Caki2 (cell line): ENCODE measurements at regions not wholly inside any gene's neighbourhood (a gene's known extent, or its start where the extent isn't known, plus 50 kb on each side); places are given as distances from the start of the nearest gene placed in this dataset.

Experiments used
- DNase-seq: peaks from one replicate; pipeline ENCODE4 v3.0.0-alpha.2; 2015; ENCODE audit warnings: low read depth
- in situ Hi-C: cut with HindIII; loops from 2 replicates; pipeline ENCODE4 v1.10.0; 2016; ENCODE audit warnings: low sequenced_read_pairs, low pct_unique_long_range_greater_than_20kb, mixed read lengths

DNA sequence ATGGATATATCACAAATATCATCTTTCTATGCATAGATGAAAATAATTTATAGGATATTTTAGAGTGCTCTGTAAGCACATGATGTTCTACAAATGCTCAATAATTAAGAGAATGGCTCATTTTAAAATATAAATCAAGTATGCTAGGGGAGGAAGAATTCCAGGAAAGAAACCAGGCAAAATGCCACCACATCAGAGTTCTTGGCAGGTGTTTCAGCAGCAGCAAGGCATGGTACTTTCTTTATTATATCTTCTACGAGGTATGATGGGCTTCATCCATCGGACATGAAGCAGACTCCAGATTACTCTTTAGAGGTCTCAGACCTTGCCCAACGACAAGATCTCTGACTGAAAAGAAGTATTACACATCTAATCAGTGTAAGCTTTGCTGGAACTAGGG lies 316.3 kb upstream of the ARRDC3 start:
- in situ Hi-C loops = no loop called here
- no peak for DNase-seq

DNA sequence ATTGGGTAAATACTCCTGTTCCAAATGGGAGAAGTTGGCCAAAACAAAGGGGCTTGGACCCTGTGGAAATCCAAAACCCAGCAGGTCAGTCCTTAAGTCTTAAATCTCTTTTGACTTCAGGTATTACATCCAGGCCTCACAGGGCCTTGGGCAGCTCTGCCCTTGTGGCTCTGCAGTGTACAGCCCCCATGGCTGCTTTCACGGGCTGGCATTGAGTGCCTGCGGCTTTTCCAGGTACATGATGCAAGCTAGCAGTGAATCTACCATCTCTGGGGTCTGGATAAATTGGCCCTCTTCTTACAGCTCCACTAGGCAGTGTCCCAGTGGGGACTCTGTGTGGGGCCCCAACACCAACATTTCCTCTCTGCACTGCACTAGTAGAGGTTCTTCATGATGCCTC lies 308.5 kb upstream of the ARRDC3 start:
- DNase-seq = no peak
- in situ Hi-C loops = no loop called here

DNA sequence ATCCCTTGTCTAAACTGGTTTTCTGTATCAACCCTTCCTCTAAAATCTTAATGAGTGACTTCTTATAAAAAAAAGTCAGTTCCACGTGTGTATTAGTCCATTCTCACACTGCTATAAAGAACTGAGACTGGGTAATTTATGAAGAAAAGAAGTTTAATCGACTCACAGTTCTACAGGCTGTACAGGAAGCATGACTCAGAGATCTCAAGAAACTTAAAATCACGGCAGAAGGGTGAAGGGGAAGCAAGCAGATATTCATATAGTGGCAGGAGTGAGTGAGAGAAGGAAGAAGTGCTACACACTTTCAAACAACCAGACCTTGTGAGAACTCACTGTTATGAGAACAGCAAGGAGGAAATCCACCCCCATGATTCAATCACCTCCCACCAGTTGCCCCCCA lies 307.8 kb upstream of the ARRDC3 start:
- no peak for DNase-seq
- in situ Hi-C loops = no loop called here

GRCh38 chr5:91687430-91687829 lies 304.3 kb upstream of the ARRDC3 start:
- DNase-seq = no peak
- in situ Hi-C loops = no loop called here

DNA sequence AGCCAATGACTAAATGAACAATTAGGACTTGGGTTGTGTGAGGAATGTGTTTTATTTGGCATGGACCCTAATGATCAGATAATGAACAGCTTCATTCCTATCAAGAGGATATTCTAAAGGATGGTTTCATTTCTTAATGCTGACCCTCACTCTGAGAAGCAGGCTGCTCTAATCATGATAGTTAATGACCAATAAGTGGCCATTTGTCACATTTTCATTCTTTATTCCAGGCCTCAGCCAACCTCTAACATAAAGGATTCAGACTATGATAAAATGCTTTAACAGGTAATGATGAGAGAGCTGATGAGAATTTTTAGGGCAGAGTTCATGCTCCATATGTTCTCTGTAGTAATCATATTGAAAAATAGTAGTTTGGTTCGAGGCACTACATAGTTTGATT lies 301.5 kb upstream of the ARRDC3 start:
- DNase-seq = no peak
- in situ Hi-C loops = no loop called here

DNA sequence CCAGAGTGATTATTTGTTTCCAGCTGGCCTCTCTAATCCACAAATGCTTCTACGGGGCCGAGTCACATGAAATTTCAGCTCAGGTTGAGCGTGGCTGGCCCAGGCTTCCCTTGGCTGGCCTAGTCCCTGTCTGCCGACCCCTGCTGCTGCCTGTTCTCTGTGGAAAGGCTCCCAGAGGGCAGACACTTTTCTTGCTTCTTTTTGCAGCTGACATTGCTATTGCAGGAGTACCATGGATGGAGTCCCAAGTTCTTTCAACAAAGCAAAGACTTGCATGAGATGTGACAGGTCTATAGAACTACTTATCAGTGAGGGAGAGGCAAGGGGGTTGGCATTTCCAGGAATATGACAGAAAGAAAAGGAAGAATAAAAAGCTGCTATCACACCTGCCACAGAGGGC lies 287.4 kb upstream of the ARRDC3 start:
- no peak for DNase-seq
- in situ Hi-C loops = no loop called here

GRCh38 chr5:91670122-91670521 lies 287.0 kb upstream of the ARRDC3 start:
- no peak for DNase-seq
- in situ Hi-C loops = no loop called here

GRCh38 chr5:91668261-91668660 lies 285.1 kb upstream of the ARRDC3 start:
- in situ Hi-C loops = no loop called here
- no peak for DNase-seq

- in situ Hi-C loops = no loop called here
- no peak for DNase-seq
These were observed 269.6 kb upstream of the ARRDC3 start for GRCh38 chr5:91652678-91653077.

- in situ Hi-C loops = no loop called here
- no peak for DNase-seq
These were observed 268.6 kb upstream of the ARRDC3 start for GRCh38 chr5:91651704-91652103.

DNA sequence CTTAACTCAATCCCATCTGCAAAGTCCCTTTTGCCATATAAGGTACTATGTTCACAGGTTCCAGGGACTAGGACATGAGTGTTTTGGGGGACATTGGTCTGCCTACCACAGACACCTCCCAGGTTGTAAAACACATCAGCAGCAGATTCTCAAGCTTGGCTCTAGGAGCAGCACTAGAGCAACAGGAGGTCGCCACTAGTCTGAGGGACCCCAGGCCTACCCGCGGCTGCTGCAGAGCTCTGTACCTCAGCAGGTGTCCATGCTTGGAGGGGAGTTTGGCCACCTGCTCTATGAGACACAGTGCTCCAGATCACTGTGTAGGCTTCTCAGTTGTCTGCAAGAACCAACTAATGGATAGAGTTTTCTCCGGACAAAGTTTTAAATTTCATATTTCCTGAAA lies 262.2 kb upstream of the ARRDC3 start:
- DNase-seq = no peak
- in situ Hi-C loops = no loop called here

- DNase-seq = no peak
These were observed 260.7 kb upstream of the ARRDC3 start for GRCh38 chr5:91643797-91644196.

DNA sequence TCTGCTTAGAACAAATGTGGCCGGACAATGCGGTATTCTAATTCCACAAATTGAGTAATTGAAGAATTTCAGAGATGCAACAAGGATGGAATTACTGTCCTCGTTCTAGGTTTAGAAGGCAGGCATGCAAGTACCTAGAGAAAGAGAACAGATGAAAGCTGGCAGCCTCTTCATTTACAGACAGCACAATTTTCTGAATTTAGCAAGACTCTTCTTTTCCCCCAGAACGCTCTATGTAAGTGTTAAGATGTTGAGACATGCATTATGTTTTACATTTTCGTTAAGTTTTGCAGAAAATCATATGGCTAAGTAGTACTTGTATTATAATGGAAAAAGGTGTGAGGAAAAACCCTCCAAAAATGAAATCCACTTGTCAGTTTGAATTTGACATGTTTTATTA lies 259.5 kb upstream of the ARRDC3 start:
- in situ Hi-C loops = no loop called here
- DNase-seq = no peak

More at GRCh38 chr5:91643797-91644196, 260.7 kb upstream of the ARRDC3 start:
- in situ Hi-C loops = no loop called here

- peak; percentile 28 for DNase-seq
- in situ Hi-C loops = no loop called here
These were observed 258.7 kb upstream of the ARRDC3 start for GRCh38 chr5:91641730-91642350.

DNA sequence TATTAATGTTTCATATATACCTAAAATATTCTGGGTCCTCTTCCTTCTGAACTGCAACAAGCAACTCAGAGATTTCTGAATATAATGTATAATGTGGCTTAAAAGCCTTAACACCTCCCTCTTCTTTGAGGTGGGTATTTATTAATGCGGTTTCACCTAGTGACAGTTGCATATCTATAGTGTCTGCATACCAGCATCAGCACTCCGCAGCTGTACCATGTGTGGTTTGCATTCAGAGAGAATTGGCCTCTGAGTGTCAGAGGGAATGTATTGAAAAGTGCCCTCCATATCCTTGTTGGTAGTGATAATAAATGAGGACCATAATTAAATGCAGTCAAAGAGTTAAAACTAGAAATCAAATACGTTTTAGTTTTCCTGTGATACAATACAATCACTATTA lies 256.6 kb upstream of the ARRDC3 start:
- no peak for DNase-seq
- in situ Hi-C loops = no loop called here

DNA sequence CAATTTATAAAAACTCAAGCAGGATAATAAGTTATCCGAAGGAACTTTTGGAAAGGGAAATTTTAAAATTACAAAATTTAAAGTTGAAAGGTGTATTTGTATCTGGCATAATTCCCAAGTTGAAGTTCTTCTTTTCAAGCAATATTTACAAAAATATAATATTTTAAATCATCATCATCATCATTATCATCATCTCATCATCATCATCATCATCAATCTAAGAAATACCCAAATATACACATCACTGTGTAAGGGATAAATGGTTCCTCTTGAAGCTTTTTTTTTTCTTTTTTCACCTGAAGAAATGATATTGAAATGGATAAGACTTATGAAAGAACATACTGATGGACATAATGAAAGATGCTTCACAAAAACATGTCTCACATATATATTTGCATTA lies 254.9 kb upstream of the ARRDC3 start:
- no peak for DNase-seq
- in situ Hi-C loops = no loop called here

GRCh38 chr5:91635950-91636734 lies 253.0 kb upstream of the ARRDC3 start:
- DNase-seq = no peak
- in situ Hi-C loops = no loop called here

DNA sequence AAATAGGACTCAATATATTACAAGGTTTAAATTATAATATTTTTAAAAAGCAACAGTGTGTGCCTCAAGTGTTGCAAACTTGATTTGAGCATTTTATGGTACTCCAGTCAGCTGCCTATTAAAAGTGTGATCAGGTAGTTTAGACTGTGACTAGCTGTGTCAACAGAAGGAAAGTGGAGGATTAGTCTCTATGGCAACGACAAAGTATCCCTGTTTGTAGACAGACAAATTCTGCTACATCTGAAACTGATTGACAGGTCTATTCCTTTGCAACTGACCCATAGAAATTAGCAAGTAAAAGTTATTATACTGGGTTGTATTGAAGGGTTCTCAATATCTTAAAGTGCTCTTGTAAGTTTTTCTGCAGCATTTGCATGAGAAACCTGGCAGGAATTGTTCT lies 249.8 kb upstream of the ARRDC3 start:
- in situ Hi-C loops = no loop called here
- DNase-seq = no peak

GRCh38 chr5:91611746-91612145 lies 228.6 kb upstream of the ARRDC3 start:
- no peak for DNase-seq
- in situ Hi-C loops = no loop called here

- DNase-seq = no peak
- in situ Hi-C loops = no loop called here
These were observed 224.6 kb upstream of the ARRDC3 start for GRCh38 chr5:91607675-91608074.
